GM23338 (cell line): ENCODE measurements at regions not wholly inside any gene's neighbourhood (a gene's known extent, or its start where the extent isn't known, plus 50 kb on each side); places are given as distances from the start of the nearest gene placed in this dataset.

ENCODE experiments used
- ATAC-seq: fragments of 200-7000 bp; cut with Tn5 transposase; 3 replicates; pipeline ENCODE4 v1.9.1; 2020
- DNase-seq: peaks from one replicate; pipeline ENCODE4 v3.0.0-alpha.2; 2015; ENCODE audit warnings: low spot score
- H2AFZ ChIP-seq: fragments of 200-600 bp; sonication (generic); 2 replicates; pipeline ENCODE4 v1.8.0; 2016; ENCODE audit warnings: antibody characterized with exemption, mild to moderate bottlenecking, moderate library complexity
- H3F3A ChIP-seq: fragments of 200-600 bp; sonication (generic); replicated peaks from 2 replicates; pipeline ENCODE4 v1.8.0; 2017; ENCODE audit warnings: antibody characterized with exemption, mixed run types, low read depth
- H3K27ac ChIP-seq: fragments of 200-600 bp; sonication (generic); 2 replicates; pipeline ENCODE4 v1.6.1; 2016; ENCODE audit warnings: low read depth
- H3K27me3 ChIP-seq: fragments of 200-600 bp; sonication (generic); 2 replicates; pipeline ENCODE4 v1.8.0; 2016; ENCODE audit warnings: mild to moderate bottlenecking, mixed run types, moderate library complexity; ENCODE audit not compliant: insufficient read depth
- H3K36me3 ChIP-seq: fragments of 200-600 bp; sonication (generic); 2 replicates; pipeline ENCODE4 v1.8.0; 2016; ENCODE audit warnings: mild to moderate bottlenecking; ENCODE audit not compliant: insufficient read depth
- H3K4me1 ChIP-seq: fragments of 200-600 bp; sonication (generic); 2 replicates; pipeline ENCODE4 v1.8.0; 2016; ENCODE audit warnings: mild to moderate bottlenecking, moderate library complexity; ENCODE audit not compliant: insufficient read depth
- H3K4me2 ChIP-seq: fragments of 200-600 bp; sonication (generic); 2 replicates; pipeline ENCODE4 v1.7.1; 2017; ENCODE audit warnings: mixed run types
- H3K4me3 ChIP-seq: fragments of 200-600 bp; sonication (generic); 2 replicates; pipeline ENCODE4 v1.6.1; 2016; ENCODE audit warnings: mixed run types
- H3K79me2 ChIP-seq: fragments of 200-600 bp; sonication (generic); replicated peaks from 2 replicates; pipeline ENCODE4 v1.8.0; 2017; ENCODE audit warnings: mild to moderate bottlenecking; ENCODE audit not compliant: insufficient read depth
- H3K9me2 ChIP-seq: fragments of 200-600 bp; sonication (generic); 2 replicates; pipeline ENCODE4 v1.8.0; 2017; ENCODE audit not compliant: insufficient read depth
- H4K20me1 ChIP-seq: fragments of 200-600 bp; sonication (generic); replicated peaks from 2 replicates; pipeline ENCODE4 v1.8.0; 2017; ENCODE audit warnings: mild to moderate bottlenecking; ENCODE audit not compliant: insufficient read depth
- H3K27ac Mint-ChIP-seq: 2 replicates; pipeline ENCODE4 v1.8.0; 2020; ENCODE audit warnings: inconsistent platforms, mild to moderate bottlenecking, moderate library complexity, mixed read lengths
- H3K27me3 Mint-ChIP-seq: 3 replicates; pipeline ENCODE4 v1.8.0; 2022; ENCODE audit warnings: low read depth, mild to moderate bottlenecking, moderate library complexity, mixed read lengths, inconsistent platforms; ENCODE audit not compliant: insufficient read depth, poor library complexity
- H3K36me3 Mint-ChIP-seq: 3 replicates; pipeline ENCODE4 v1.8.0; 2021; ENCODE audit warnings: low read depth, mild to moderate bottlenecking, inconsistent platforms, moderate library complexity, mixed read lengths
- H3K4me1 Mint-ChIP-seq: 3 replicates; pipeline ENCODE4 v1.8.0; 2020; ENCODE audit warnings: mild to moderate bottlenecking, inconsistent platforms, mixed read lengths
- H3K4me3 Mint-ChIP-seq: 3 replicates; pipeline ENCODE4 v1.8.0; 2021; ENCODE audit warnings: moderate library complexity, mild to moderate bottlenecking, inconsistent platforms, mixed read lengths
- H3K9me3 Mint-ChIP-seq: 3 replicates; pipeline ENCODE4 v1.8.0; 2020; ENCODE audit warnings: moderate library complexity, mild to moderate bottlenecking, inconsistent platforms, mixed read lengths
- EZH2phosphoT487 ChIP-seq: fragments of 200-600 bp; sonication (generic); IDR thresholded peaks from one replicate; pipeline ENCODE4 v1.8.1; 2018; ENCODE audit warnings: antibody characterized with exemption; ENCODE audit not compliant: unreplicated experiment
- POLR2AphosphoS5 ChIP-seq: IDR thresholded peaks from 2 replicates; pipeline ENCODE4 v1.6.1; 2016; ENCODE audit warnings: antibody characterized with exemption, low read depth
- STAT1 ChIP-seq: IDR thresholded peaks from one replicate; pipeline ENCODE4 v1.6.1; 2016; ENCODE audit warnings: antibody characterized with exemption; ENCODE audit not compliant: unreplicated experiment
- ZNF114 ChIP-seq: fragments of 250-450 bp; sonication (Bioruptor Pico); IDR thresholded peaks from 2 replicates; pipeline ENCODE4 v1.5.0; 2020; ENCODE audit warnings: mild to moderate bottlenecking, moderate library complexity
- ZNF331 ChIP-seq: fragments of 250-450 bp; sonication (Bioruptor Pico); IDR thresholded peaks from 2 replicates; pipeline ENCODE4 v1.5.0; 2020; ENCODE audit warnings: low read depth, mild to moderate bottlenecking, moderate library complexity
- ZNF462 ChIP-seq: fragments of 250-450 bp; sonication (Bioruptor Pico); IDR thresholded peaks from 2 replicates; pipeline ENCODE4 v1.5.0; 2020; ENCODE audit warnings: mild to moderate bottlenecking, moderate library complexity

GRCh38 chr1:13898406-13898805, 198.4 kb downstream of the PRDM2 start (continued):
- TF ChIP-seq ZNF462 (CRISPR knock-in tag) (no peak), EZH2phosphoT487 (no peak), ZNF114 (no peak)

DNA sequence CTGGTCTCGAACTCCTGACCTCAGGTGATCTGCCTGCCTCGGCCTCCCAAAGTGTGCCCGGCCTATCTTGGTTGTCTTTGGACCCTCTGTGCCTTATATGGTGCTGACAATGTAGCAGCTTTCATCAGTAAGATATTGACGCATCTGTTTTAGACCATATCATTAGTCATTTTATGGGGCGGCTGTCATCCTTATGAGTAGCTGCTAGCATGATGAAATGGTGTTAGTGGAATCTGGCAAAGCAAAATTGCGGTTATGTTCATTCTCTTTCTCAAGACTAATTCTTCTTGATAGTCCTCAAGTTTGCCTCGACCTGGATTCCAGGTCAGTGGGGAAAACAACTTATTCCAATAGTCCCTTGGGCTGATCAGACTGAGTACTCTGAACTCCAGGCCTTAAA, 199.9 kb downstream of the PRDM2 start:
- no peak for ATAC-seq

DNA sequence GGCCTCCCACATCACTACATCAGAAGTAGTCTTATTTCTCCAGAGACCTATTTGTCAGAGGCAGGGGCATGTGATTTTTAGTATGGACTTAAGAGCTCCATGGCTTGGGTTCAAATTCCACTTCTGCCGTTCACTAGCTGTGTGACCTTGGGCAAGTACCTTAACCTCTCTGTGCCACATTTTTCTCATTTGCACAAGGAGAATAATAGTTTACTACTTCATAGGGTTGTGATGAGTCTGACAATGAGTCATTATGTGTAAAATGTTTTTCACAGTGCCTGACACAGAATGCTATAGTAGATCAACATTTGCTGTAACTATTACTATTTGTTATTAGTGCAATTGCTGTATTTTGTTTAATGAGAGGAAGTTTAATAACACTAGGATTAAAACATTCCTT, 200.6 kb downstream of the PRDM2 start:
- H3K4me3 Mint-ChIP-seq = no peak overlapping the region
- Histone ChIP-seq H3K27ac (no peak overlapping the region), H3K4me2 (no peak overlapping the region), H3K4me1 (no peaks in the 10 kb centered on the region), H3K9me2 (no peaks in the 10 kb centered on the region), H3K79me2 (no peaks in the 10 kb centered on the region), H3K27me3 (peaks cover 11% of the 10 kb centered on the region), H2AFZ (no peak overlapping the region), H4K20me1 (no peaks in the 10 kb centered on the region; the same call in 1 of the 2 replicates), H3K4me3 (no peak overlapping the region), H3K36me3 (no peaks in the 10 kb centered on the region), H3F3A (no peaks in the 10 kb centered on the region)
- ATAC-seq (no peak), DNase-seq (no peak)
- H3K36me3 Mint-ChIP-seq = no peaks in the 10 kb centered on the region; the same call in 2 of the 3 replicates
- H3K4me1 Mint-ChIP-seq = no peaks in the 10 kb centered on the region
- peaks cover 3% of the 10 kb centered on the region; the same call in 1 of the 3 replicates for H3K9me3 Mint-ChIP-seq
- H3K27me3 Mint-ChIP-seq = no peaks in the 10 kb centered on the region
- no peak overlapping the region for H3K27ac Mint-ChIP-seq
- TF ChIP-seq ZNF462 (CRISPR knock-in tag) = no peak

More for the DNA sequence above, 199.9 kb downstream of the PRDM2 start:
- no peaks in the 10 kb centered on the region for H3K4me1 ChIP-seq
- DNase-seq = no peak
- H3K4me3 Mint-ChIP-seq = no peak overlapping the region
- H3K36me3 Mint-ChIP-seq = no peaks in the 10 kb centered on the region; the same call in 2 of the 3 replicates
- no peak overlapping the region for H3K4me3 ChIP-seq
- TF ChIP-seq STAT1 (no peak), ZNF114 (no peak), ZNF331 (CRISPR knock-in tag) (no peak), POLR2AphosphoS5 (no peak)
- no peak overlapping the region for H2AFZ ChIP-seq
- H3K27ac Mint-ChIP-seq = no peak overlapping the region
- H3K79me2 ChIP-seq = no peaks in the 10 kb centered on the region
- H3K36me3 ChIP-seq = no peaks in the 10 kb centered on the region
- H3K27me3 Mint-ChIP-seq = peaks cover 2% of the 10 kb centered on the region
- H3K27me3 ChIP-seq = peaks cover 18% of the 10 kb centered on the region
- H3K9me3 Mint-ChIP-seq = peaks cover 3% of the 10 kb centered on the region; the same call in 1 of the 3 replicates
- H4K20me1 ChIP-seq = no peaks in the 10 kb centered on the region; the same call in 1 of the 2 replicates
- H3K4me1 Mint-ChIP-seq = no peaks in the 10 kb centered on the region
- H3K27ac ChIP-seq = no peak overlapping the region
- no peaks in the 10 kb centered on the region for H3K9me2 ChIP-seq
- no peak overlapping the region for H3K4me2 ChIP-seq
- no peaks in the 10 kb centered on the region for H3F3A ChIP-seq
